Esophagus (tissue), 2 donors: ENCODE measurements at regions not wholly inside any gene's neighbourhood (a gene's known extent, or its start where the extent isn't known, plus 50 kb on each side); places are given as distances from the start of the nearest gene placed in this dataset.

ENCODE experiments used
- H3K27ac ChIP-seq, 2 donors: one replicate each; pipeline ENCODE4 v1.5.1; 2013; ENCODE audit warnings: low read depth in 2 of 2, mild to moderate bottlenecking in 2 of 2, inconsistent platforms in 1 of 2, low read length in 1 of 2, moderate library complexity in 1 of 2
- H3K27me3 ChIP-seq, 2 donors: one replicate each; pipeline ENCODE4 v1.6.1; 2013; ENCODE audit warnings: low read length in 2 of 2, control low read depth in 1 of 2, mild to moderate bottlenecking in 1 of 2; ENCODE audit not compliant: insufficient read depth in 2 of 2, control insufficient read depth in 1 of 2
- H3K36me3 ChIP-seq, 2 donors: one replicate each; pipeline ENCODE4 v1.6.1; 2013; ENCODE audit warnings: low read length in 1 of 2; ENCODE audit not compliant: control insufficient read depth in 2 of 2, insufficient read depth in 2 of 2
- H3K4me1 ChIP-seq, 2 donors: one replicate each; pipeline ENCODE4 v1.6.1; 2013; ENCODE audit warnings: low read length in 1 of 2; ENCODE audit not compliant: control insufficient read depth in 2 of 2, insufficient read depth in 2 of 2
- H3K4me3 ChIP-seq, 2 donors: one replicate each; pipeline ENCODE4 v1.5.1; 2013; ENCODE audit warnings: low read length in 2 of 2, mild to moderate bottlenecking in 2 of 2, low read depth in 1 of 2, moderate library complexity in 1 of 2
- H3K9me3 ChIP-seq, 2 donors: one replicate each; pipeline ENCODE4 v1.6.1; 2013; ENCODE audit warnings: mild to moderate bottlenecking in 2 of 2, low read depth in 1 of 2, low read length in 1 of 2, moderate library complexity in 1 of 2; ENCODE audit not compliant: control insufficient read depth in 2 of 2, insufficient read depth in 1 of 2
- WGBS, 2 donors: extraction: QIAGEN DNeasy Blood & Tissue Kit; methylation state at CpG; one replicate each; pipeline ENCODE4 v1.1.7; 2013; 5-methylcytosine and 5-hydroxymethylcytosine counted together
- donor health status: healthy with polysubstance abuse.
- donor health status: Bipolar disorder and iron deficiency.

DNA sequence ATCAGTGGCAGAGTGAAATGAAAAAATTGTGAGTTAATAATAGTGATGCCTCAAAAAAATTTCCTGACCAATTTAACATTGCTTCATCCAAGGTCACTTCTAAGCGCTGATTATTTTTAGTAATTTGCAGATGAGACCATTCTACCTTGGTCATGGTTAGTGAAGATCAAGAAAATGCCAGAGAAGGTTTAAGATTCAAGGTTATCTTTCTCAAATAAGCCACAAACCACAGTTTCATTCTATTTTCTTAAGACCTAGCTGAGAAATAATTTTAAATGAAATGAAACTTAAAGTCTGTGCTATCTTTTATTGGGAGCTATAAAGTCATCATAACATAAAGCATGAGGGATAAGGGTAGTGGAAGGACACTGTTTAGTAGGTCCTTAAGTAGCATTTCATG is 353.9 kb upstream of the NAALADL2 start:
- H3K9me3 ChIP-seq = no peaks in the 10 kb centered on the region
- H3K27ac ChIP-seq = no peak overlapping the region
- H3K4me3 ChIP-seq = no peak overlapping the region
- WGBS, 2 donors = 90 to 96% methylated on average over 1 of the region's 1 CpG
- no peaks in the 10 kb centered on the region for H3K27me3 ChIP-seq
- no peaks in the 10 kb centered on the region for H3K36me3 ChIP-seq
- H3K4me1 ChIP-seq = no peaks in the 10 kb centered on the region

DNA sequence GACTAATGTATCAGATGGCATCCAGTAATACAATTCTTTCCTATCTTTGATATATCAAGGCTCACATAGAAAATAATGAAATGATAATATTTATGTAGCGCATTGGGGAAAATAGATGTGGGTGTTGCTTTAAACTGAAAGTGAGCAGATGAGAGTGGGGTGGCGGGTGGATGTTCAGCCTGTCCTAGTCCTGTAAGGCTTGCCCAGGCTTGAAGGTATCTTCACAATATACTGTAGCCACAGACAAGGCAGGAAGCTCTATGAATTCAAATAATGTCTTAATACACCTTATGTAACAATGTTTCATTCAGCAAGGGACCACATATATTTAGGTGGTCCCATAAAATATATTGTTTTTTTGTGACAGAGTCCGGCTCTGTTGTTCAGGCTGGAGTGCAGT is 334.9 kb upstream of the NAALADL2 start:
- Histone ChIP-seq H3K27ac (no peak overlapping the region), H3K36me3 (no peaks in the 10 kb centered on the region), H3K9me3 (no peaks in the 10 kb centered on the region), H3K4me3 (no peak overlapping the region), H3K4me1 (no peaks in the 10 kb centered on the region), H3K27me3 (no peaks in the 10 kb centered on the region)
- 89 to 92% methylated on average over 3 of the region's 3 CpGs for WGBS, 2 donors

DNA sequence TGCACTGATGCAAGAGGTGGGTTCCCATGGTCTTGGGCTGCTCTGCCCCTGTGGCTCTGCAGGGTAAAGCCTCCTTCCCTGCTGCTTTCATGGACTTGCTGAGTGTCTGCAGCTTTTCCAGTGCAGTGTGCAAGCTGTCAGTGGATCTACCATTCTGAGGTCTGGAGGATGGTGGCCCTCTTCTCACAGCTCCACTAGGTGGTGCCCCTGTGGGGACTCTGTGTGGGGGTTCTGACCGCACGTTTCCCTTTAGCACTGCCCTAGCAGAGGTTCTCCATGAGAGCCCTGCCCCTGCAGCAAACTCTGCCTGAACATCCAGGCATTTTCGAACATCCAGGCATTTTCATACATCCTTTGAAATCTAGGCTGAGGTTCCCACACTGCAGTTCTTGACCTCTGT is 329.8 kb upstream of the NAALADL2 start:
- Histone ChIP-seq H3K27ac (no peak overlapping the region), H3K4me1 (peaks cover 0 to 4% of the 10 kb centered on the region in 2 donors), H3K4me3 (no peak overlapping the region), H3K9me3 (no peaks in the 10 kb centered on the region), H3K36me3 (no peaks in the 10 kb centered on the region), H3K27me3 (no peaks in the 10 kb centered on the region)
- 89% methylated on average over 3 of the region's 3 CpGs for WGBS, 2 donors

DNA sequence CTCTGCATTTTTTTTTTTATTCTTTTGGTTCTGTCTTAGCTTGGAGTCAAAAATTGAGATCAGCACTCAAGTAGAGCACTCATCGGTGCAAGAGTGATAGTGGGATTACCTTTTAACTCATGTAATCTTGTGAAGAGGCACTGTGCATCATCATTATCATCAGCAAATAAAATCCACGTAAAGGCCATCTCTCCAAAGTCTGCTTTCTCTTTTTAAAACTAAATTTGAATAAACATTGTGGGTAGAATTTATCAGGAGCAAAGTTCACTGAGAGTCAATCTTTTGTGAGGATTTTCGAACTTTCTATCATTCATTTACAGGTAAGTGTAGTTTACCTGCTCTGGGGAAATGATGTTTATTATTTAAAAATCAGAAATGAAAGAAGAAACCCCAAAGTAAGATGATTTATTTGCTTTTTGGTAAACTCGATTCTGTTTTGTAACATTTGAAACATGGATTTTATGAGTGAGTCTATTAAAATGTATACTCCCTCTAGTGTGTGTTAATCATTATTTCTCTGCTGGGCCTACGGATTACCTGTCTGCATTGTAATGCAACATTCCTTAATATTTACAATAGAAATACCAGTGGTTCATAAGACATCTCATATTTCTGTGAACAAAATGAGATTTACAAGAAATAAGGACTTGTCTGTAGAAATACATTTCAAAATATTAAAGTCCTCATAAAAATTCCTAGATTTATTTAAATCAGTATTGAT is 327.7 kb upstream of the NAALADL2 start:
- WGBS, 2 donors = 70 to 82% methylated on average over 5 of the region's 5 CpGs
- Histone ChIP-seq H3K36me3 (no peaks in the 10 kb centered on the region), H3K4me3 (no peak overlapping the region), H3K27ac (no peak overlapping the region), H3K4me1 (peaks cover 0 to 4% of the 10 kb centered on the region in 2 donors), H3K9me3 (no peaks in the 10 kb centered on the region), H3K27me3 (no peaks in the 10 kb centered on the region)

DNA sequence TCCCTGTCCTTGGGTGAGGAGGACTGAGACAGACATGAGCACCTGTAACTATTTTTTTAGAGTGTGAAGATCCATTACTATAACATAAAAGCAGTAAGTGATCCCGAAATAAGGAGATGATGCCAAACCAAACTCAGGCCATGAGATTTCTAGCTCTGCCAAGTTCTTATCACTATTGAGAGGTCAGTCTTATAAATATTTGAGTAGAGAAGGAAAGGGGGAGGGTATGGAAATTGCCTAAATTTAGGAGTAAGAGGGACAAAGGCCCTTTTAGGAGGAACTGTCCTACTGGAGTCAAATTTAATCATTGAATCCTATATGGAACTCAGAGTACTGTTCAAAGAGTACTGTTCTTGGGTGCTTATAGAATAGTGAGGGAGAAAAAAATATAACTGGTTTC is 326.9 kb upstream of the NAALADL2 start:
- H3K4me1 ChIP-seq = peaks cover 0 to 4% of the 10 kb centered on the region in 2 donors
- WGBS, 2 donors = 70 to 84% methylated on average over 1 of the region's 1 CpG
- H3K9me3 ChIP-seq = no peaks in the 10 kb centered on the region
- H3K27ac ChIP-seq = no peak overlapping the region
- no peak overlapping the region for H3K4me3 ChIP-seq
- H3K36me3 ChIP-seq = no peaks in the 10 kb centered on the region
- H3K27me3 ChIP-seq = no peaks in the 10 kb centered on the region

DNA sequence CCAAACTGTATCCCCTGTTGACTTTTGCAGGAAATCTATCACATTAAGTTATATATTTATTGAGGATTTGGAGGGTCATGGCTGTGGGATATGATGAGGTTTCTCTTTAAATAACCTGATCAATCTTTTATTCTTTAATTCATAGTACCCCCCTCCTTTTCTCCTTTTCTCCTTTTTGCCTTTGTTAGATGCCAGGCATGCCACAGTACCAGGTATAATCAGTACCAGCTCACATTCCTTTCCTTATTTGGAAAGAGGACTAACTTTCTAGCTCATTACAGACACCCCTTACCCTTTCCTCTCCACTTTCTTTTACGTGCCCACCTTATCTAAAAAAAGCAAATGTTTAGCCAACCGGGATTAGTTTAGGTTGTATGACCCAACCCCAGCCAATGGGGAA is 326.4 kb upstream of the NAALADL2 start:
- 72 to 86% methylated on average over 2 of the region's 2 CpGs for WGBS, 2 donors
- no peak overlapping the region for H3K4me3 ChIP-seq
- no peak overlapping the region for H3K27ac ChIP-seq
- H3K36me3 ChIP-seq = no peaks in the 10 kb centered on the region
- no peaks in the 10 kb centered on the region for H3K9me3 ChIP-seq
- peaks cover 0 to 4% of the 10 kb centered on the region in 2 donors for H3K4me1 ChIP-seq
- H3K27me3 ChIP-seq = no peaks in the 10 kb centered on the region

DNA sequence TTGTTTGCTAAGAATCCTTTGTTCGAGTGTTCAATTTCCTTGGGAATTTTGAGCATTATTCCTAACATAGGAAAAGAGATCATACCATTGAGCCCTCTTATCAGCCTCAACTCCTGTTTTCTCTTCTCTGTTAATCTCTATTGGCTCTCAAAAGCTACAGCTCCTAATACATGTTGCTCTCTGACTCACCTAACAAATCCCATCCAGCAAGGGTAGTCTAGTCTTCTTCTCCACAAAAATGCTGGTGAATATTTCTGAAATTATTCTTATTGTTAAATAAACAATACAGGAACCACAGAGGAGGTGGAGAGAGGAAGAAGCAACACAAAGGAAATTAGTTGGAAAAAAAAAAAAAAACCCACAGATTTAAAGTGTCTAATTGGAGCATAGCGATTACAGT is 325.8 kb upstream of the NAALADL2 start:
- Histone ChIP-seq H3K4me1 (peaks cover 0 to 6% of the 10 kb centered on the region in 2 donors), H3K36me3 (no peaks in the 10 kb centered on the region), H3K9me3 (no peaks in the 10 kb centered on the region), H3K27ac (no peak overlapping the region), H3K27me3 (no peaks in the 10 kb centered on the region), H3K4me3 (no peak overlapping the region)
- WGBS, 2 donors = 77 to 86% methylated on average over 2 of the region's 2 CpGs

DNA sequence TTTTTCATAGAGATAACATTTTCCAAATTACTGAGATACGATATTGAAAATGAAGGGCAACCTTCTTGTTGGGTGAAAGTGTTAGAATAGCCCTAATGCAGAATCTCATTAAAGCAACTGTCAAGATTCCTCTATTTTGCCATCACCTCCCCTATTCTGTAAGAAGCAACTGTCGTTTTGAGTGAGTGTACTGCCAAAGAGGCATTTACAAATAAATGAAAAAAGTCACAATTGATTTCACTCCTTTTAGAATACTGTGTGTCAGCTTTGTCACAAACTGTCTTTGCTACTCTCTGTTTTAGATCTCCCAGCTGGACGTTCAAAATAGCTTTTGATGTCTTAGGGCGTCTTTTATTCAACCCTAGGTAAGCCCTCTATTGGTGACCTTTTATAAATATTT is 322.8 kb upstream of the NAALADL2 start:
- WGBS, 2 donors = 67 to 71% methylated on average over 4 of the region's 4 CpGs
- Histone ChIP-seq H3K36me3 (no peaks in the 10 kb centered on the region), H3K4me1 (peaks cover 0 to 2% of the 10 kb centered on the region in 2 donors), H3K4me3 (no peak overlapping the region), H3K9me3 (no peaks in the 10 kb centered on the region), H3K27me3 (no peaks in the 10 kb centered on the region), H3K27ac (no peak overlapping the region)

DNA sequence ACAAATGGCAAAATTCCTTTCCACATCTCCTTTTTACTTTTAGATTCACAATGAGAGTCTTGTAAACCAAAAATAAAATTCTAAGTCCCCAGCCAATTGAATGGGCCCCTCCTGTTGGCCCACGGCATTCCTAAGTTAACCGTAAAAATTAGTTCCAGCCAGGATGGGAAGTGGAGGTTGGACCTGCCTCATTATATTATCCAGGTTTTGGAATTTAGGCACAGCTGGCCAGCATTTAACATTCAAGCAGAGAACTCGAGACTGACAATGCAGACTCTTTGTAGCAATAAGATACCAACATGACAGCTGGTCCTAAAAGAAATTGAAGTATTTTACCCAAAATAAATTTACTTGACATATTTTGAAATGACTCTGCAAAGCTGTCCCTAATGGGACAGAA is 321.0 kb upstream of the NAALADL2 start:
- 85 to 86% methylated on average over 3 of the region's 3 CpGs for WGBS, 2 donors
- Histone ChIP-seq H3K4me1 (peaks cover 0 to 2% of the 10 kb centered on the region in 2 donors), H3K36me3 (no peaks in the 10 kb centered on the region), H3K27ac (no peak overlapping the region), H3K4me3 (no peak overlapping the region), H3K27me3 (no peaks in the 10 kb centered on the region), H3K9me3 (no peaks in the 10 kb centered on the region)

DNA sequence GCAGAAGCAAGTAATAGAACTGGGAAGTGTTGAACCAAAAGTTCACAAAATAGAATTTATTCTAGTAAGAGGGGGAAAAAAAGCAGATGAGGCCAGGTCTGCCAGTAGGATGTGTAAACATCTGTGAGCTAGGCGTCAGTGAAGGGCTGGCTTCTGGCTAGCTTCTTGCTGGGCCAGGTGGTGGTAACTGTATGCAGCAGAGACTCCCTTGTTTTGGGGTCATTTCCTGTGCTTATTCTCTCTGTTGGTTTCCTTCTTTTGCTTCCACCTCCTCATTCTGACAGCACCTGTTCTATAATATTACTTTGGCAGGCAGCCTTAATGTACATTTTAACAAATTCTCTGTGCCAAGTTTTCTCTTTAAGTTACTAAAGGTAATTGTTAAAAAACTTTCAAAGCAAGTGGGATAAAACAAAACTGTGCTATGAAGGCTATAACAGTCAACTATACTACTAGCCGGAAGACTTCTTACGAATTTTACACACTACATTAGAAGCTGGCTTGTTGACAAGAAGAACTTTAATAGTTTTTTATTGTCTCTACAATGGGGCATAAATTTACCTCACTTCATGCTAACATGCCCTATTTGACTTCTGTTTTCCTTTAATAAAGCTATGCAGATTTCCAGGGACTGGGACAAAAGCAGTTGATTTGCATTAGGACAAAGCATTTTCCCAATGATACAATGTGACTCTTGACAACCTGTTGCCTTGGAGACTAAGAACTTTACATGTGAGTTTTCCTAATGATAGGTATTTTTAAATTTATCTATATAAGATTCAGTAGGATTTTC is 318.8 kb upstream of the NAALADL2 start:
- no peaks in the 10 kb centered on the region for H3K9me3 ChIP-seq
- H3K27me3 ChIP-seq = no peaks in the 10 kb centered on the region
- peaks cover 0 to 2% of the 10 kb centered on the region in 2 donors for H3K4me1 ChIP-seq
- H3K36me3 ChIP-seq = no peaks in the 10 kb centered on the region
- H3K4me3 ChIP-seq = no peak overlapping the region
- H3K27ac ChIP-seq = no peak overlapping the region
- 65 to 76% methylated on average over 3 of the region's 3 CpGs for WGBS, 2 donors
